ENCODE measurements at regions not wholly inside any gene's neighbourhood (a gene's known extent, or its start where the extent isn't known, plus 50 kb on each side); places are given as distances from the start of the nearest gene placed in this dataset.

- H3K4me3 ChIP-seq (ENCODE audit: control insufficient read depth, low read depth, low read length): no peak overlapping the region
- TF ChIP-seq CTCF (IDR thresholded peaks at IDR 0.05; ENCODE audit: control insufficient read depth, insufficient read depth, low read depth, low read length, missing control alignments): no peak
- DNase-seq (ENCODE audit: low read depth): no peak
These were observed 85.3 kb upstream of the TP53I11 start for GRCh38 chr11:45036010-45036409.

- no peak overlapping the region for H3K4me3 ChIP-seq (ENCODE audit: control insufficient read depth, low read depth, low read length)
- no peak for DNase-seq (ENCODE audit: low read depth)
- TF ChIP-seq CTCF (IDR thresholded peaks at IDR 0.05; ENCODE audit: control insufficient read depth, insufficient read depth, low read depth, low read length, missing control alignments): no peak
These were observed 86.0 kb upstream of the TP53I11 start for GRCh38 chr11:45036733-45037132.

- DNase-seq (ENCODE audit: low read depth): no peak
- H3K4me3 ChIP-seq (ENCODE audit: control insufficient read depth, low read depth, low read length): no peak overlapping the region
- TF ChIP-seq CTCF (IDR thresholded peaks at IDR 0.05; ENCODE audit: control insufficient read depth, insufficient read depth, low read depth, low read length, missing control alignments): no peak
These were observed 86.8 kb upstream of the TP53I11 start for GRCh38 chr11:45037434-45038005.

- H3K4me3 ChIP-seq (ENCODE audit: control insufficient read depth, low read depth, low read length): no peak overlapping the region
- DNase-seq (ENCODE audit: low read depth): no peak
- TF ChIP-seq CTCF (IDR thresholded peaks at IDR 0.05; ENCODE audit: control insufficient read depth, insufficient read depth, low read depth, low read length, missing control alignments): no peak
These were observed 88.2 kb upstream of the TP53I11 start for GRCh38 chr11:45038923-45039322.

- no peak for TF ChIP-seq CTCF (IDR thresholded peaks at IDR 0.05; ENCODE audit: control insufficient read depth, insufficient read depth, low read depth, low read length, missing control alignments)
- no peak overlapping the region for H3K4me3 ChIP-seq (ENCODE audit: control insufficient read depth, low read depth, low read length)
- DNase-seq (ENCODE audit: low read depth): no peak
These were observed 90.9 kb upstream of the TP53I11 start for GRCh38 chr11:45041596-45041995.

- no peak for DNase-seq (ENCODE audit: low read depth)
- no peak overlapping the region for H3K4me3 ChIP-seq (ENCODE audit: control insufficient read depth, low read depth, low read length)
- no peak for TF ChIP-seq CTCF (IDR thresholded peaks at IDR 0.05; ENCODE audit: control insufficient read depth, insufficient read depth, low read depth, low read length, missing control alignments)
These were observed 91.9 kb upstream of the TP53I11 start for GRCh38 chr11:45042560-45042959.

Measured in AG09309 (cell line).